ENCODE measurements at regions not wholly inside any gene's neighbourhood (a gene's known extent, or its start where the extent isn't known, plus 50 kb on each side); places are given as distances from the start of the nearest gene placed in this dataset.

DNA sequence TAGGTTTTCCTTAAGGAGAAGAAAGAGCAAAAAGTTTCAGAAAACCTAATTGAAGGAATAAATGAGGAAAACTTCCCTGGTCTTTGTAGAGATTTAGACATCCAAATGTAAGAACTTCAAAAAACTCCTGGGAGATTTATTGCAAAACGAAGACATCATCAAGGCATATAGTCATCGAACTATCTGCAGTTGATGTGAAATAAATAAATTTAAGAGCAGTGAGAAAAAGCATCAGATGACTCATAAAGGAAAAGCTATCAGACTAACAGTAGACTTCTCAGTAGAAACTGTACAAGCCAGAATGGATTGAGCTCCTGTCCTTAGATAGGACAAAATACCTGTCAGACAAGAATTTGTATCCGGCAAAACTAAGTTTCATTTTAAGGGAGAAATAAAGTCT, 569.4 kb upstream of the ADAMTS5 start:
- TF ChIP-seq CTCF (IDR thresholded peaks at IDR 0.05; ENCODE audit: low read depth, low read length, poor library complexity, severe bottlenecking): no peak
- no peak for TF ChIP-seq EZH2phosphoT487 (IDR thresholded peaks at IDR 0.05; ENCODE audit: borderline replicate concordance, low read length)
